RWPE2 (cell line): ENCODE measurements at regions not wholly inside any gene's neighbourhood (a gene's known extent, or its start where the extent isn't known, plus 50 kb on each side); places are given as distances from the start of the nearest gene placed in this dataset.

Source experiments
- ATAC-seq: fragments of 200-7000 bp; cut with Tn5 transposase; 3 replicates; pipeline ENCODE4 v1.9.1; 2021; ENCODE audit warnings: low read depth
- DNase-seq: peaks from one replicate; pipeline ENCODE4 v3.0.0-alpha.2; 2020; ENCODE audit warnings: low spot score
- H3K27ac ChIP-seq: fragments of 450-650 bp; 2 replicates; pipeline ENCODE4 v1.5.1; 2017; ENCODE audit warnings: mild to moderate bottlenecking; ENCODE audit not compliant: poor library complexity, severe bottlenecking
- H3K27me3 ChIP-seq: fragments of 250-450 bp; sonication (Bioruptor Pico); 2 replicates; pipeline ENCODE4 v1.5.1; 2021; ENCODE audit warnings: mild to moderate bottlenecking, moderate library complexity; ENCODE audit not compliant: insufficient read depth, poor library complexity, severe bottlenecking
- H3K36me3 ChIP-seq: fragments of 250-450 bp; sonication (Bioruptor Pico); 2 replicates; pipeline ENCODE4 v1.5.1; 2020; ENCODE audit warnings: low read depth, mild to moderate bottlenecking, moderate library complexity
- H3K4me1 ChIP-seq: fragments of 250-450 bp; sonication (Bioruptor Pico); 2 replicates; pipeline ENCODE4 v1.5.1; 2021; ENCODE audit warnings: mild to moderate bottlenecking, moderate library complexity; ENCODE audit not compliant: insufficient read depth, poor library complexity, severe bottlenecking
- H3K4me3 ChIP-seq: fragments of 250-450 bp; sonication (Bioruptor Pico); 2 replicates; pipeline ENCODE4 v1.5.1; 2021; ENCODE audit warnings: mild to moderate bottlenecking, moderate library complexity; ENCODE audit not compliant: severe bottlenecking
- H3K9me3 ChIP-seq: fragments of 250-450 bp; sonication (Bioruptor Pico); 2 replicates; pipeline ENCODE4 v1.5.1; 2021; ENCODE audit warnings: mild to moderate bottlenecking, moderate library complexity; ENCODE audit not compliant: severe bottlenecking
- TF ChIP-seq, protein P1 (sequence below): fragments of 450-650 bp; IDR thresholded peaks from one replicate; pipeline ENCODE4 v1.5.1; 2017; ENCODE audit warnings: mild to moderate bottlenecking, moderate library complexity; ENCODE audit not compliant: poor library complexity, severe bottlenecking

DNA sequence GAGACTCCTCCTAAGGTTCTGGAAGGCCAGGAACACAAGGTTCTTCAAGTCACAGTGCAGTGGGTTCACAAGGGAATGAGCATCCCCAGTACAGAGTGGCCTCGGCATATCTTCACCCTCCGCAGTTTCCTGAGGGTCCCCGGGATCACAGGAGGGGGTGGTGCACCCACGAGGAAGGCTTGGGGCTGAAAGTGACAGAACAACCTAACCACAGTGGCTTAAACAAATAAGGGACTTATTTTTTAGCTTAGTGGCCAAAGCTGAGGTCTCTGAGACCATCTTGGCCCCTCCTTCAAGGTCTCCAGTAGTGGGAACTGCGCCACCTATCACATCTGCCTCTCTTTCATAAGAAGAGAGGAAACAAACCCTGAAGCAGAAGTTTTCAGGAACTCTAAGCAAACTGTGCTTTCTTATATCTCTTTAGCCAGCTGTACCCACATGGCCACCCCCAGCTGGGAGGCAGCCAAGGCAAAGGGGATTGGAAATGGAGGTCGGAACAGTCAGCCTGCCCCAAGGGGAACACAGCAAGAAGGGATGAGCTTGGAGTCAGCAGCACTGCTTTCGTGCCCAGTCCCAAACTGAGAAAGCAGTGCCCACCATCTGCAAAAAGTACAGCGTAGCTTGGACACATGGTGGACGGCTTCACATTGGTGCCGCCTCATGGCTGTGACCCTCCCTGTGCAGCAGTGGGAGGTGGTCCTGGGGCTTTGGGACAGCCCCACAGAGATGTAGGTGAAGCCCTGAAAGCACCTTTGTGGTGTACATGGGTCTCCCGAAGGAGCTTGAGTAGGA is 260.0 kb upstream of the ID2 start:
- TF ChIP-seq, protein P1, sequence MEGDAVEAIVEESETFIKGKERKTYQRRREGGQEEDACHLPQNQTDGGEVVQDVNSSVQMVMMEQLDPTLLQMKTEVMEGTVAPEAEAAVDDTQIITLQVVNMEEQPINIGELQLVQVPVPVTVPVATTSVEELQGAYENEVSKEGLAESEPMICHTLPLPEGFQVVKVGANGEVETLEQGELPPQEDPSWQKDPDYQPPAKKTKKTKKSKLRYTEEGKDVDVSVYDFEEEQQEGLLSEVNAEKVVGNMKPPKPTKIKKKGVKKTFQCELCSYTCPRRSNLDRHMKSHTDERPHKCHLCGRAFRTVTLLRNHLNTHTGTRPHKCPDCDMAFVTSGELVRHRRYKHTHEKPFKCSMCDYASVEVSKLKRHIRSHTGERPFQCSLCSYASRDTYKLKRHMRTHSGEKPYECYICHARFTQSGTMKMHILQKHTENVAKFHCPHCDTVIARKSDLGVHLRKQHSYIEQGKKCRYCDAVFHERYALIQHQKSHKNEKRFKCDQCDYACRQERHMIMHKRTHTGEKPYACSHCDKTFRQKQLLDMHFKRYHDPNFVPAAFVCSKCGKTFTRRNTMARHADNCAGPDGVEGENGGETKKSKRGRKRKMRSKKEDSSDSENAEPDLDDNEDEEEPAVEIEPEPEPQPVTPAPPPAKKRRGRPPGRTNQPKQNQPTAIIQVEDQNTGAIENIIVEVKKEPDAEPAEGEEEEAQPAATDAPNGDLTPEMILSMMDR, result no peak
- Histone ChIP-seq H3K4me3 (no peak overlapping the region), H3K27me3 (no peaks in the 10 kb centered on the region), H3K4me1 (no peaks in the 10 kb centered on the region), H3K27ac (no peak overlapping the region), H3K9me3 (no peaks in the 10 kb centered on the region), H3K36me3 (no peaks in the 10 kb centered on the region)
- ATAC-seq (no peak), DNase-seq (no peak)

DNA sequence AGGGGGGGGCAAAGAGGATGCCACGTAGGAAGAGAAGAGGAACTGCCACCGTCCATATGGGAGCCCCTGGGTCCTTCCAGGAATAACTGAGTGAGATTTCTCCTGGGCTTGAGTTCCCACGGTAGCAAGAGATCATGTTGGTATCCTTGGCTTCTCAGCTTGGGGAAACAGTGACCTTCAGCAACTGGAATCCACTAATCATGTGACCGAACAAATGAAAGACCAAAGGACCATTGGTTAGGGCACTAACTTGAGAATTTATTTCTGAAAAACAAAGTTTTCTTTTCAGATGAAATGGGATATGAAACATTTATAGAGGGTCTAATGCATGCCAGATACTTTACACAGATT is 259.4 kb upstream of the ID2 start:
- H3K4me1 ChIP-seq, result no peaks in the 10 kb centered on the region
- H3K4me3 ChIP-seq, result no peak overlapping the region
- no peak for ATAC-seq
- H3K27me3 ChIP-seq, result no peaks in the 10 kb centered on the region
- TF ChIP-seq, protein P1, result no peak
- DNase-seq, result no peak
- no peaks in the 10 kb centered on the region for H3K9me3 ChIP-seq
- no peaks in the 10 kb centered on the region for H3K36me3 ChIP-seq
- no peak overlapping the region for H3K27ac ChIP-seq

DNA sequence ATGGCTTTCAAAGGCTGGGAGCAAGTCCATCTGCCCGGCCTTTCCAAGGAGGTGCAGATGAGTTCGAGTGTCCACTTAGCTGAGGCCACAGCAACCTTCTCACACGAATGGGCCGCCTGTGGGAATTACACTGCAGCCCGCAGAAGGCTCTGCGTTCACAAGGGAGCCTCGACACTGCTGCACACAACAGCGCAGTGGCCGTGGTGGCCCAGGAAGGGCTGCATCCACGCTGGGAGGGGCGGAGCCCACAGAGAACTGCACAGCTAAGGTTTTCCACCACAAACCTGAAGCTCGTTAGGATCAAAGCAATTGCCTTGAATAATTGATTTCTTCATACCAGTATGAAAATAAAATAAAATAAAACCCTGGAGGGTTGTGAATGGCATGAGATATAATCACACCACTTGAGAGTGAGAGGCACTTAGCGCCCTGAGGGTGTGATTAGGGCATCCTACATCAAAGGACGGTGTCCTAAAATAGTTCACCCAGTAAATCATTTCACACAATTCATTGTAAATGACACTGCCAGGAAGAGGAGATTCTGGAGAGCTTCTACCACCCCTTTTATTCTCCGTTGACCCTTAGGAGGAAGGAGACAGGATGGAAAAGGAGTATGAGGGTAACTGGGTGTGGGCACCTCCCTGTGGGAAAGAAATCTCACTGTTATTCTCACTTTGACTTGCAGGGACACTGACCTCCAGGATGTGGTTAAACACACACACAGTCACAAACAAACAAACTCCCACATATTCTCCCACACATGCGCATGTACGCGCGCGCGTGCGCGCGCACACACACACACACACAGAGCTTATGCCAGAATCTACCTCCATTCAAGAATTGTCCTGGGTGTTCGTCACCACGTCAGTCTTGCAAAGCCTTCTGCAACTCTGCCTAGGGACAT is 256.6 kb upstream of the ID2 start:
- H3K27me3 ChIP-seq, result no peaks in the 10 kb centered on the region
- H3K9me3 ChIP-seq, result no peaks in the 10 kb centered on the region
- no peak overlapping the region for H3K4me3 ChIP-seq
- TF ChIP-seq, protein P1, result no peak
- no peak overlapping the region for H3K27ac ChIP-seq
- ATAC-seq (no peak), DNase-seq (no peak)
- no peaks in the 10 kb centered on the region for H3K36me3 ChIP-seq
- H3K4me1 ChIP-seq, result no peaks in the 10 kb centered on the region

DNA sequence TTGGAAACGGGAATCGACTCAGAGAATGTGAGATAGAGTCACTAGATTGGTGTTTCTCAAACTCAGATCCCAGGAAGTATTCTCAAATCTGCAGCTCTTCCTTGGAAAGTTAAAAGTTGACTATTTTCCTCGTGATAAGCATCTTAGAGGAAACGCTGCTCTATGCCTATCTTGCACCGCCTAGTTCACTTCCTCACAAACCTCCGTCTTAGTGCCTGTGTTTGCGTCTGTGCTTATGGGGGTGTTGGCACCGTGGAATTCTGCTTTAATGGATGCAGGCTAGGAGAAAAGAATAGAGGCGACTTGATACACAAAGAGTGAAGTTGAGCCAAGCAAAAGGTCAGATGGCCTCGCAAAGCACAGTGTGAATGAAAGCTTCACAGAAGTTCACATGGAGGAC is 255.3 kb upstream of the ID2 start:
- H3K27ac ChIP-seq, result no peak overlapping the region
- H3K27me3 ChIP-seq, result no peaks in the 10 kb centered on the region
- H3K4me3 ChIP-seq, result no peak overlapping the region
- TF ChIP-seq, protein P1, result no peak
- no peaks in the 10 kb centered on the region for H3K36me3 ChIP-seq
- H3K9me3 ChIP-seq, result no peaks in the 10 kb centered on the region
- no peaks in the 10 kb centered on the region for H3K4me1 ChIP-seq
- ATAC-seq, result no peak
- no peak for DNase-seq

DNA sequence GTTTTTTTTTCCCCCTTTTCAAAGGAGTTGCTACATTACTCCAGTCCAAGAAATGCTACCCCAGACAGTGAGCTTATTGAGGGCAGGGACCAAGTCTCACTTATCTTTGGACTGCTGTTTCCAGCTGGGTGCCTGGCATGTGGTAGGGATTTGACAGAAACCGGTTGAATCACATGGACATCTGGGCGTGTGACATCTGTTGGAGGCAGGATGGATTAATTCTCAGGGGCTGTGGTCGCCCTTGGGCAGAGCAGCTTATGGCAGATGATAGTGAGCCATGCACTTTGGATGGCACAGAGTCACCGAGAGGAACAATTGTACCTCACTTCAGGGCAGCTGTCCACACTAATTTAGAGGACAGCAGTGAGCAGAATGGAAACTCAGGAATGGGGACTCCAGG is 254.6 kb upstream of the ID2 start:
- H3K4me3 ChIP-seq, result no peak overlapping the region
- no peak for DNase-seq
- TF ChIP-seq, protein P1, result no peak
- no peak overlapping the region for H3K27ac ChIP-seq
- H3K9me3 ChIP-seq, result no peaks in the 10 kb centered on the region
- H3K36me3 ChIP-seq, result no peaks in the 10 kb centered on the region
- H3K4me1 ChIP-seq, result no peaks in the 10 kb centered on the region
- ATAC-seq, result no peak
- no peaks in the 10 kb centered on the region for H3K27me3 ChIP-seq
